MM.1S (cell line): ENCODE measurements at regions not wholly inside any gene's neighbourhood (a gene's known extent, or its start where the extent isn't known, plus 50 kb on each side); places are given as distances from the start of the nearest gene placed in this dataset.

Experiments used
- CTCF ChIP-seq: fragments of 300-600 bp; sonication (generic); IDR thresholded peaks from 2 replicates; pipeline ENCODE4 v1.5.1; 2016; ENCODE audit warnings: antibody characterized with exemption, low read length, mixed read lengths
- EZH2 ChIP-seq: fragments of 300-600 bp; sonication (generic); optimal IDR thresholded peaks from 2 replicates; pipeline ENCODE3; 2017; ENCODE audit warnings: low read depth, mild to moderate bottlenecking, antibody characterized with exemption, low read length, mixed read lengths
- EZH2phosphoT487 ChIP-seq: fragments of 300-600 bp; sonication (generic); IDR thresholded peaks from 2 replicates; pipeline ENCODE4 v1.6.1; 2018; ENCODE audit warnings: antibody characterized with exemption, low read length

GRCh38 chr10:20455774-20456173 is 441.3 kb downstream of the NEBL start:
- TF ChIP-seq CTCF: no peak
- TF ChIP-seq EZH2: no peak
- no peak for TF ChIP-seq EZH2phosphoT487
